ENCODE measurements at regions not wholly inside any gene's neighbourhood (a gene's known extent, or its start where the extent isn't known, plus 50 kb on each side); places are given as distances from the start of the nearest gene placed in this dataset.
A peak's percentile ranks its signal among the peaks of the same experiment; 100 is the strongest.

DNA sequence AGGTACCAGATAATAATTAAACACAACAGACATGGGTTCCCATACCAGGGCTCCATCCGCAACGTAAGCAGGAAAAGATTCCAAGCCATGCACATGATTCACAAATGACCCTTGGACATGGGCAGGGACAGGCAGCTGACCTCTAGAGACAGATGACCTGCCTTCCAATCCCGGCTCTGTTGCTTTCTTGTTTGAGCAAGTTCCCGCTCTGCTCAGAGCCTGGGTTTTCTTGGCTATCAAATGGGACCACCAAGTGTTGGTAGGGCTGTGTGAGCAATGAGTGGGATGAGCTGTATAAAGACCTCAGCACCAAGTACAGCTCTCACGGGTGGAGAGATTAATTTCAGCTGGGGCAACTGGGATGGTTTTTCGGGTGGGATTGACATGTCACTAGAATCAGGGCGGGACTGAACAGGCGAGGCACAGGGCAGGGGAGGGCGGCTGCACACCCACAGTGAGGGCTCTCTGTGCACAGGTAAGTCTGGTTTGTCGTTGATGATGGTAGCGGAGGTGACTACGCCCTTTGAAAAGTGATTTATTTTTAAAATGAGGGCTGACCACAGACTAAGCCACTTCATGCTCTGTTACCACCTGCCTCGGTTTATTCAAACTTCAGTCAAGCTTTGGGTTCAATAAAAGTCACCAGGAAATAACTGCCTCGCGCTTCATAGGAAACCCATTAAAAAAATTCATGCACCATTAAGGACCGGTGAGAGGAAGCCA is 57.5 kb upstream of the IFFO2 start (continued):
- TF ChIP-seq RXRA (CRISPR knock-in tag; IDR thresholded peaks at IDR 0.05) (peak; percentile 77; the same call in 1 of the 2 replicates), ZBTB38 (CRISPR knock-in tag; IDR thresholded peaks at IDR 0.05) (peak; percentile 47; the same call in 1 of the 2 replicates), SAP130 (CRISPR knock-in tag; IDR thresholded peaks at IDR 0.05; ENCODE audit: low read depth) (peak; percentile 73), CSRNP1 (CRISPR knock-in tag; IDR thresholded peaks at IDR 0.05) (no peak), ZNF260 (CRISPR knock-in tag; IDR thresholded peaks at IDR 0.05; ENCODE audit: borderline replicate concordance, low read depth) (no peak), YEATS2 (CRISPR knock-in tag; IDR thresholded peaks at IDR 0.05; ENCODE audit: borderline replicate concordance) (peak; percentile 28; the same call in 1 of the 2 replicates), IRF2 (CRISPR knock-in tag; IDR thresholded peaks at IDR 0.05) (peak; percentile 43; the same call in 1 of the 2 replicates), HDAC1 (CRISPR knock-in tag; IDR thresholded peaks at IDR 0.05) (no peak), ZNF891 (CRISPR knock-in tag; IDR thresholded peaks at IDR 0.05) (no peak), SSRP1 (CRISPR knock-in tag; IDR thresholded peaks at IDR 0.05) (no peak), ZNF143 (CRISPR knock-in tag; IDR thresholded peaks at IDR 0.05) (no peak), ISX (CRISPR knock-in tag; conservative IDR thresholded peaks at IDR 0.05) (no peak), NCOA2 (CRISPR knock-in tag; IDR thresholded peaks at IDR 0.05) (peak; percentile 60; the same call in 1 of the 2 replicates), JARID2 (CRISPR knock-in tag; IDR thresholded peaks at IDR 0.05; ENCODE audit: insufficient replicate concordance) (no peak), CEBPG (CRISPR knock-in tag; IDR thresholded peaks at IDR 0.05) (peak; percentile 31; the same call in 1 of the 2 replicates), CREB1 (IDR thresholded peaks at IDR 0.05) (no peak), CREB1 (CRISPR knock-in tag; IDR thresholded peaks at IDR 0.05) (peak; percentile 34; the same call in 1 of the 2 replicates), FOXP1 (IDR thresholded peaks at IDR 0.05) (no peak), FOXP1 (CRISPR knock-in tag; IDR thresholded peaks at IDR 0.05) (0 out of 2 replicates have a peak, but pooled peaks have one; percentile 44), ZNF382 (CRISPR knock-in tag; IDR thresholded peaks at IDR 0.05; ENCODE audit: borderline replicate concordance) (no peak), NR2C2 (CRISPR knock-in tag; IDR thresholded peaks at IDR 0.05; ENCODE audit: borderline replicate concordance) (peak; percentile 77), HMG20B (CRISPR knock-in tag; conservative IDR thresholded peaks at IDR 0.05) (peak; percentile 58; the same call in 1 of the 2 replicates), ZNF670 (CRISPR knock-in tag; IDR thresholded peaks at IDR 0.05; ENCODE audit: borderline replicate concordance) (no peak), TARDBP (CRISPR knock-in tag; IDR thresholded peaks at IDR 0.05) (no peak), HDAC2 (CRISPR knock-in tag; IDR thresholded peaks at IDR 0.05) (peak; percentile 83), ZNF629 (CRISPR knock-in tag; conservative IDR thresholded peaks at IDR 0.05) (0 out of 2 replicates have a peak, but pooled peaks have one; percentile 19)
- TF ChIP-seq, protein P1, sequence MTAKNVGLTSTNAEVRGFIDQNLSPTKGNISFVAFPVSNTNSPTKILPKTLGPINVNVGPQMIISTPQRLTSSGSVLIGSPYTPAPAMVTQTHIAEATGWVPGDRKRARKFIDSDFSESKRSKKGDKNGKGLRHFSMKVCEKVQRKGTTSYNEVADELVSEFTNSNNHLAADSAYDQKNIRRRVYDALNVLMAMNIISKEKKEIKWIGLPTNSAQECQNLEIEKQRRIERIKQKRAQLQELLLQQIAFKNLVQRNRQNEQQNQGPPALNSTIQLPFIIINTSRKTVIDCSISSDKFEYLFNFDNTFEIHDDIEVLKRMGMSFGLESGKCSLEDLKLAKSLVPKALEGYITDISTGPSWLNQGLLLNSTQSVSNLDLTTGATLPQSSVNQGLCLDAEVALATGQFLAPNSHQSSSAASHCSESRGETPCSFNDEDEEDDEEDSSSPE (CRISPR knock-in tag; IDR thresholded peaks at IDR 0.05), result peak; percentile 60
- TF ChIP-seq, protein P2, sequence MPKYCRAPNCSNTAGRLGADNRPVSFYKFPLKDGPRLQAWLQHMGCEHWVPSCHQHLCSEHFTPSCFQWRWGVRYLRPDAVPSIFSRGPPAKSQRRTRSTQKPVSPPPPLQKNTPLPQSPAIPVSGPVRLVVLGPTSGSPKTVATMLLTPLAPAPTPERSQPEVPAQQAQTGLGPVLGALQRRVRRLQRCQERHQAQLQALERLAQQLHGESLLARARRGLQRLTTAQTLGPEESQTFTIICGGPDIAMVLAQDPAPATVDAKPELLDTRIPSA (CRISPR knock-in tag; IDR thresholded peaks at IDR 0.05; ENCODE audit: borderline replicate concordance), result no peak
- TF ChIP-seq, protein P3, sequence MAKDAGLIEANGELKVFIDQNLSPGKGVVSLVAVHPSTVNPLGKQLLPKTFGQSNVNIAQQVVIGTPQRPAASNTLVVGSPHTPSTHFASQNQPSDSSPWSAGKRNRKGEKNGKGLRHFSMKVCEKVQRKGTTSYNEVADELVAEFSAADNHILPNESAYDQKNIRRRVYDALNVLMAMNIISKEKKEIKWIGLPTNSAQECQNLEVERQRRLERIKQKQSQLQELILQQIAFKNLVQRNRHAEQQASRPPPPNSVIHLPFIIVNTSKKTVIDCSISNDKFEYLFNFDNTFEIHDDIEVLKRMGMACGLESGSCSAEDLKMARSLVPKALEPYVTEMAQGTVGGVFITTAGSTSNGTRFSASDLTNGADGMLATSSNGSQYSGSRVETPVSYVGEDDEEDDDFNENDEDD (CRISPR knock-in tag; IDR thresholded peaks at IDR 0.05; ENCODE audit: borderline replicate concordance), result peak; percentile 61; the same call in 1 of the 2 replicates

Measured in HepG2 (cell line).